ENCODE measurements at regions not wholly inside any gene's neighbourhood (a gene's known extent, or its start where the extent isn't known, plus 50 kb on each side); places are given as distances from the start of the nearest gene placed in this dataset.

DNA sequence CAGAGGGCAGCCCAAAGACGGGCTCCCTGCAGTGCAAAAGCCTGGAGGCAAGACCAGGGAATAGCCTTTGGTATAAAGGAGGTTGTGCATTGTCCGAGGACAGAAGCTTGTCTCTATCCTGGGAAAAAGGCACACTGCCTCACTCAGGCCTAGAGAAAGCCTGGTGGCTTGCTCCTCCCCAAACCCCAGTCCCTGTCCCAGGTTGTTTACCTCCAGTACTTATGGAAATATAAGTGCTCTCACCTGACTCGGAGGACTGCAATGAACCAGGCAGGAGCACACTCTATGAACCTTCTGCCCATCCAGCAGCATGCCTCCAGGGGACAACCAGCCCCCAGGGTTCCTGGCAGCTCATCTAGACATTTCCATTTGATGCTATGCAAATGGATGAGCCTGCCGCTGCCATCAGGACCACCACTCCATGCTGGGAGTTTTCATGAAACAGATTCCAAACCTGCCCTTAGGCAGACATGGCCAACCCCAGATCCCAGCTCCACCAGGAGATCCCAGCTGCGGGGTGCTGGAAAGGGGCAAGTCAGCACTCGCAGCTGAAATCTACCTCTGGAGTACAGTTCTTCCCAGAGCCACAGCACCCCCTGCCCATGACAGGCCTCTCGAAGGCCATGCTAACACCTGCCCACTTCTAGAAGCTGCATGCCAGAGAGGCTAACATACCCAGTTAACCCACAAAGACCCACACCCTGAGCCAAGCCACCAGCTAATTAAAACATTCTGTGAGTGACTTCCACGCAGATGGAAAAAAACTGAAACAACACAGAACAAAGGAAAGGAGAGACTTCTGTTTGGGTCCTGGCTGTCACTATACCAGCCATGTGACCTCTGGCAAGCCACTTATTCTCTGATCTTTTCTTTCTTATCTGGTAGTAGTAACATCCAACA, 101.7 kb downstream of the TTC32 start:
- no peaks in the 10 kb centered on the region for H3K27me3 ChIP-seq (replicated peaks in 1 of 7)
- no peaks in the 10 kb centered on the region for H3K36me3 ChIP-seq
- no peak for DNase-seq
- no peaks in the 10 kb centered on the region for H3K9me3 ChIP-seq
- intact Hi-C loops (cut with DNase I; ENCODE audit: low total_unique reads), result no loop called here
- TF ChIP-seq POLR2A (IDR thresholded peaks at IDR 0.05), result no peak
- no peak for TF ChIP-seq POLR2AphosphoS5 (IDR thresholded peaks at IDR 0.05)
- TF ChIP-seq, protein P1, sequence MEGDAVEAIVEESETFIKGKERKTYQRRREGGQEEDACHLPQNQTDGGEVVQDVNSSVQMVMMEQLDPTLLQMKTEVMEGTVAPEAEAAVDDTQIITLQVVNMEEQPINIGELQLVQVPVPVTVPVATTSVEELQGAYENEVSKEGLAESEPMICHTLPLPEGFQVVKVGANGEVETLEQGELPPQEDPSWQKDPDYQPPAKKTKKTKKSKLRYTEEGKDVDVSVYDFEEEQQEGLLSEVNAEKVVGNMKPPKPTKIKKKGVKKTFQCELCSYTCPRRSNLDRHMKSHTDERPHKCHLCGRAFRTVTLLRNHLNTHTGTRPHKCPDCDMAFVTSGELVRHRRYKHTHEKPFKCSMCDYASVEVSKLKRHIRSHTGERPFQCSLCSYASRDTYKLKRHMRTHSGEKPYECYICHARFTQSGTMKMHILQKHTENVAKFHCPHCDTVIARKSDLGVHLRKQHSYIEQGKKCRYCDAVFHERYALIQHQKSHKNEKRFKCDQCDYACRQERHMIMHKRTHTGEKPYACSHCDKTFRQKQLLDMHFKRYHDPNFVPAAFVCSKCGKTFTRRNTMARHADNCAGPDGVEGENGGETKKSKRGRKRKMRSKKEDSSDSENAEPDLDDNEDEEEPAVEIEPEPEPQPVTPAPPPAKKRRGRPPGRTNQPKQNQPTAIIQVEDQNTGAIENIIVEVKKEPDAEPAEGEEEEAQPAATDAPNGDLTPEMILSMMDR (IDR thresholded peaks at IDR 0.05 in 8 of 11, conservative IDR thresholded peaks at IDR 0.05 in 3 of 11), result no peak
- no peak overlapping the region for H3K4me3 ChIP-seq
- 77 to 86% (median 80%) methylated on average over 5 to 8 of the region's 8 CpGs for WGBS, 5 donors
- H3K4me1 ChIP-seq, result no peaks in the 10 kb centered on the region
- H3K27ac ChIP-seq, result no peak overlapping the region

DNA sequence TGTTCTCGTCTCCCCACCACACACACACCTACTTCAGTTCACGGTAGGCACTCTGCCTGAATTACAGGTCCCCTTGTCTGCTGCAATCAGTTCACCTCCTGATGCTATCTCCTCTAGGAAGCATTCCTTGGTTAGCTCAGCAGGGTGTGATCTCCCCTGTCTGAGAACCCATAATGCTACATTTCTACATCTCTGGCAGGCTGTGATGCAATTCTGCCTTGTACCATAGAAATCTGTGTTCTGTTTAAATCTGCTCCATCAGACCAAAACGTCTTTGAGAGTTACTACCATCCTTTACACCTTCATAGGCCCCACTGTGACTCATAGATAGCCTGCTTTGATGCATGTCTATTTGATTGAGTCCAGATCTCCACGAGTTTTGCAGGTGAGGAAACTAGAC, 103.9 kb downstream of the TTC32 start:
- H3K4me3 ChIP-seq, result no peak overlapping the region
- no peaks in the 10 kb centered on the region for H3K36me3 ChIP-seq
- no peaks in the 10 kb centered on the region for H3K4me1 ChIP-seq
- peaks cover 0 to 9% (median 0%) of the 10 kb centered on the region in 7 donors for H3K27me3 ChIP-seq (replicated peaks in 1 of 7)
- intact Hi-C loops (cut with DNase I; ENCODE audit: low total_unique reads), result no loop called here
- TF ChIP-seq POLR2A (IDR thresholded peaks at IDR 0.05) (no peak), POLR2AphosphoS5 (IDR thresholded peaks at IDR 0.05) (no peak)
- TF ChIP-seq, protein P1 (IDR thresholded peaks at IDR 0.05 in 8 of 11, conservative IDR thresholded peaks at IDR 0.05 in 3 of 11), result no peak
- H3K9me3 ChIP-seq, result no peaks in the 10 kb centered on the region
- no peak for DNase-seq
- 68 to 77% (median 74%) methylated on average over 4 of the region's 4 CpGs for WGBS, 5 donors
- no peak overlapping the region for H3K27ac ChIP-seq

DNA sequence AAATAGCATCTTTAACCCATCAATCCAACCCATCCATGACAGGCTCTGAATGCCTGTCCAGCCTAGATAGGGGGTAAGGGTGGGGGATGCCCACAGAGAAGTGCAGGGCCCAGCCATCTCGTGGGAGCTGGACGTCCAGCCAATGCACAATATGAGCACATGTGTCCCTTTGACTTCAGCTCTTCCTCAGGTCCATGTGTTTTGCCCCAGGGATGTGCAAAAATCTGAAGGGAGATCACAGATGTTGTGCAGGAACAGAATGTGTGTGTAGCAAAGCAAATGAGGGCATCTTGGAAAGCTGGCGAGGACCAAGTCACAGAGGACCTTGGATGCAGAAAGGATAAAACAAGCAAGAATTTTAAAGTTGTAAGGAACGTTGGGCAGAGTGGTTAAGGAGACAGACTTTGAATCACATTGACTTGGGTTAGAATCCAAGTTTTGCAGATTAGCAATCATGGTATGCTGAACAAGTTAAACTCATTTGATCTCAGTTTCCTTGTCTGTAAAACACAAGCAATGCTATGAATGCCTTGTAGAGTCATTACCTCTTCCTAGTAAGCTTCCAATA, 104.5 kb downstream of the TTC32 start:
- 74 to 86% (median 79%) methylated on average over 4 of the region's 4 CpGs for WGBS, 5 donors

More for the DNA sequence above, 104.5 kb downstream of the TTC32 start:
- Histone ChIP-seq H3K27ac (no peak overlapping the region), H3K9me3 (no peaks in the 10 kb centered on the region), H3K36me3 (no peaks in the 10 kb centered on the region), H3K4me1 (no peaks in the 10 kb centered on the region), H3K4me3 (no peak overlapping the region), H3K27me3 (replicated peaks in 1 of 7) (peaks cover 0 to 9% (median 0%) of the 10 kb centered on the region in 7 donors)
- intact Hi-C loops (cut with DNase I; ENCODE audit: low total_unique reads), result no loop called here
- no peak for DNase-seq
- TF ChIP-seq POLR2AphosphoS5 (IDR thresholded peaks at IDR 0.05), result no peak
- TF ChIP-seq, protein P1 (IDR thresholded peaks at IDR 0.05 in 8 of 11, conservative IDR thresholded peaks at IDR 0.05 in 3 of 11), result no peak
- TF ChIP-seq POLR2A (IDR thresholded peaks at IDR 0.05), result no peak
